PC-9 (cell line): ENCODE measurements at regions not wholly inside any gene's neighbourhood (a gene's known extent, or its start where the extent isn't known, plus 50 kb on each side); places are given as distances from the start of the nearest gene placed in this dataset.

Experiments
- BruUV-seq: library from RNA; stranded (reverse); fragments of 400-500 nt; replicated peaks from 2 replicates; lab custom pipeline; 2021; lab: Mats Ljungman, UMichigan
- CTCF ChIA-PET: fragments of 300-600 bp; sonication (Branson Sonifier 250); formaldehyde crosslinking; loops from one replicate; lab custom pipeline; 2022; ENCODE audit warnings: antibody characterized with exemption; lab: Charles Lee
- POLR2A ChIA-PET: fragments of 300-600 bp; sonication (Branson Sonifier 250); formaldehyde crosslinking; loops from one replicate; lab custom pipeline; 2022; ENCODE audit warnings: antibody characterized with exemption; ENCODE audit not compliant: unreplicated experiment; lab: Charles Lee
- DNase-seq, 2 experiments: peaks; one replicate each; pipeline versions ENCODE4 v3.0.0 to v3.0.0-alpha.2; 2015 to 2022; ENCODE audit warnings: mixed read lengths in 1 of 2
- H2AFZ ChIP-seq: fragments of 200-600 bp; sonication (generic); 2 replicates; pipeline ENCODE4 v1.8.1; 2017; ENCODE audit warnings: antibody characterized with exemption
- H3F3A ChIP-seq: fragments of 200-600 bp; sonication (generic); 2 replicates; pipeline ENCODE4 v1.8.1; 2017; ENCODE audit warnings: antibody characterized with exemption, mild to moderate bottlenecking, low read depth; ENCODE audit not compliant: insufficient read depth
- H3K27ac ChIP-seq: fragments of 200-600 bp; sonication (generic); 2 replicates; pipeline ENCODE4 v1.6.1; 2016; ENCODE audit warnings: mixed run types
- H3K27me3 ChIP-seq: fragments of 200-600 bp; sonication (generic); 2 replicates; pipeline ENCODE4 v1.6.1; 2016; ENCODE audit warnings: low read depth, mixed run types; ENCODE audit not compliant: insufficient read depth
- H3K36me3 ChIP-seq: fragments of 200-600 bp; sonication (generic); 2 replicates; pipeline ENCODE4 v1.6.1; 2016; ENCODE audit warnings: low read depth, mixed run types
- H3K4me1 ChIP-seq: fragments of 200-600 bp; sonication (generic); replicated peaks from 2 replicates; pipeline ENCODE4 v1.6.1; 2016; ENCODE audit warnings: mixed run types; ENCODE audit not compliant: insufficient read depth
- H3K4me2 ChIP-seq: fragments of 200-600 bp; sonication (generic); 2 replicates; pipeline ENCODE4 v1.6.1; 2017; ENCODE audit warnings: mixed run types
- H3K4me3 ChIP-seq: fragments of 200-600 bp; sonication (generic); 2 replicates; pipeline ENCODE4 v1.6.1; 2016; ENCODE audit warnings: mixed run types
- H3K79me2 ChIP-seq: fragments of 200-600 bp; sonication (generic); 2 replicates; pipeline ENCODE4 v1.6.1; 2017; ENCODE audit warnings: low read depth, mixed run types
- H3K9me2 ChIP-seq: fragments of 200-600 bp; sonication (generic); 2 replicates; pipeline ENCODE4 v1.8.1; 2017; ENCODE audit warnings: mild to moderate bottlenecking; ENCODE audit not compliant: insufficient read depth
- H3K9me3 ChIP-seq: fragments of 200-600 bp; sonication (generic); 2 replicates; pipeline ENCODE4 v1.8.1; 2016; ENCODE audit warnings: low read depth; ENCODE audit not compliant: insufficient read depth
- H4K20me1 ChIP-seq: fragments of 200-600 bp; sonication (generic); 2 replicates; pipeline ENCODE4 v1.8.1; 2017; ENCODE audit not compliant: insufficient read depth
- CTCF ChIP-seq: fragments of 200-600 bp; sonication (generic); conservative IDR thresholded peaks from 2 replicates; pipeline ENCODE4 v1.6.1; 2017; ENCODE audit warnings: mixed run types, antibody characterized with exemption, mild to moderate bottlenecking, moderate library complexity
- EZH2 ChIP-seq: fragments of 200-600 bp; sonication (generic); IDR thresholded peaks from 2 replicates; pipeline ENCODE4 v1.8.0; 2017; ENCODE audit warnings: antibody characterized with exemption, low read depth
- intact Hi-C: fragments of 100-400 bp; cut with micrococcal nuclease; formaldehyde crosslinking; loops from one replicate; pipeline ENCODE4 v1.10.0; 2022; ENCODE audit not compliant: unreplicated experiment

- Histone ChIP-seq H3K27ac (no peak overlapping the region), H3K9me3 (no peaks in the 10 kb centered on the region), H3K4me2 (no peak overlapping the region), H3F3A (no peaks in the 10 kb centered on the region), H3K27me3 (no peaks in the 10 kb centered on the region), H3K9me2 (no peaks in the 10 kb centered on the region), H4K20me1 (no peaks in the 10 kb centered on the region), H3K4me1 (no peaks in the 10 kb centered on the region), H3K4me3 (no peak overlapping the region), H2AFZ (no peak overlapping the region), H3K79me2 (no peaks in the 10 kb centered on the region), H3K36me3 (no peaks in the 10 kb centered on the region)
- TF ChIP-seq EZH2 (no peak), CTCF (no peak)
- no TSS peak for BruUV-seq
- CTCF ChIA-PET, result no interaction called here
- intact Hi-C loops, result no loop called here
- POLR2A ChIA-PET, result no interaction called here
- DNase-seq, result no peak
Observed at GRCh38 chr4:108533245-108533844, 87.0 kb upstream of the RPL34 start.

- POLR2A ChIA-PET, result no interaction called here
Observed at GRCh38 chr4:108532738-108533137, 87.6 kb upstream of the RPL34 start.

GRCh38 chr4:108532187-108532586 is 88.2 kb upstream of the RPL34 start:
- no peak for DNase-seq
- no peaks in the 10 kb centered on the region for H3K79me2 ChIP-seq
- intact Hi-C loops, result no loop called here
- no peaks in the 10 kb centered on the region for H3F3A ChIP-seq
- no peaks in the 10 kb centered on the region for H3K4me1 ChIP-seq
- H3K4me2 ChIP-seq, result no peak overlapping the region
- no peaks in the 10 kb centered on the region for H3K27me3 ChIP-seq
- H3K36me3 ChIP-seq, result no peaks in the 10 kb centered on the region
- no peaks in the 10 kb centered on the region for H3K9me3 ChIP-seq
- ChIA-PET CTCF (no interaction called here), POLR2A (no interaction called here)
- no peak for TF ChIP-seq CTCF
- TF ChIP-seq EZH2, result no peak
- no peaks in the 10 kb centered on the region for H3K9me2 ChIP-seq
- no peak overlapping the region for H3K4me3 ChIP-seq
- BruUV-seq, result no TSS peak
- H2AFZ ChIP-seq, result no peak overlapping the region
- H4K20me1 ChIP-seq, result no peaks in the 10 kb centered on the region
- H3K27ac ChIP-seq, result no peak overlapping the region

More at GRCh38 chr4:108532738-108533137, 87.6 kb upstream of the RPL34 start:
- no peaks in the 10 kb centered on the region for H3K9me3 ChIP-seq
- no TSS peak for BruUV-seq
- intact Hi-C loops, result no loop called here
- CTCF ChIA-PET, result no interaction called here
- no peaks in the 10 kb centered on the region for H4K20me1 ChIP-seq
- no peak for DNase-seq
- no peaks in the 10 kb centered on the region for H3K27me3 ChIP-seq
- no peak overlapping the region for H2AFZ ChIP-seq
- H3K9me2 ChIP-seq, result no peaks in the 10 kb centered on the region
- no peaks in the 10 kb centered on the region for H3F3A ChIP-seq
- H3K4me2 ChIP-seq, result no peak overlapping the region
- TF ChIP-seq CTCF, result no peak
- TF ChIP-seq EZH2, result no peak
- no peak overlapping the region for H3K27ac ChIP-seq
- no peaks in the 10 kb centered on the region for H3K79me2 ChIP-seq
- no peaks in the 10 kb centered on the region for H3K36me3 ChIP-seq
- H3K4me1 ChIP-seq, result no peaks in the 10 kb centered on the region
- H3K4me3 ChIP-seq, result no peak overlapping the region
